D341Med (cell line): ENCODE measurements at regions not wholly inside any gene's neighbourhood (a gene's known extent, or its start where the extent isn't known, plus 50 kb on each side); places are given as distances from the start of the nearest gene placed in this dataset.

ENCODE experiments used
- DNase-seq: peaks from one replicate; pipeline ENCODE4 v3.0.0; 2012; ENCODE audit warnings: low spot score

DNA sequence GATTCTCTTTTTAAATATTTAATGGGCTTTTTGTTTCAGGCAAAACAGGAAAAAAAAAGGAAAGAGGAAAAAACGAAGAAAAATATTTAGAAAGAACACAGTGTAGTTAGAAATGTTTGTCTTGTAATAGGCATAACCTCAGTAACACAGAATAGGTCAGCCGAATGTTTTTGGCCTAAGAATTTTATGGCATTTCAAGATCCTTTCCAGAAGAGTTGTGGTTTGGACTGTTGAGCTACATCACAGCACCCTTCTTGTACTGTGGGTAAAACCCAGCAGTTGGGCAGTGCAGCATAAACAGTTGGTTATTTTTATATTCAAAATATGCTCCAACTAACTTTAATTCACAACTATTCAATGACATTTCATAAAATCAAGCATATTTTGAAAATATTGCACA, 474.4 kb upstream of the AGTR1 start:
- no peak for DNase-seq

GRCh38 chr3:148226246-148226645, 471.5 kb upstream of the AGTR1 start:
- DNase-seq: no peak

GRCh38 chr3:148227534-148227933, 470.2 kb upstream of the AGTR1 start:
- DNase-seq: no peak

- DNase-seq: no peak
Observed at GRCh38 chr3:148229107-148229506, 468.6 kb upstream of the AGTR1 start.

DNA sequence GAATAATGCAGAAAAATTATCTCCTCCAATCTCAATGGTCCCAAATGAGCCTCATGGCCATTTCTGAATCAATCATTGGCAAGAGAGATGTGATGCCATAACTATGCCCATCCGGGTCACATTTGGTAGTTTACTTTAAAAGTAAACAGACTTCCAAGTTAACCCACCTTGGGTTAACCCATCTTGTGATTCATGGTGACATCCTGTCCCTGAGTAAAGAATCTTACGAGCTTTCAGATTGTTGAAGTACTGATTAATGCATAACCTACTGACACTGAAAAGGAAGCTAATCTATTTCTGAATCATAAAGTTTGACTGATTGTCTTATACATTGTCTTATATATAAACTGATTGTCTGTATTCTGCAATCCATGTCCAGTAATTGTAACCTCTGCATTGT, 467.2 kb upstream of the AGTR1 start:
- no peak for DNase-seq

DNA sequence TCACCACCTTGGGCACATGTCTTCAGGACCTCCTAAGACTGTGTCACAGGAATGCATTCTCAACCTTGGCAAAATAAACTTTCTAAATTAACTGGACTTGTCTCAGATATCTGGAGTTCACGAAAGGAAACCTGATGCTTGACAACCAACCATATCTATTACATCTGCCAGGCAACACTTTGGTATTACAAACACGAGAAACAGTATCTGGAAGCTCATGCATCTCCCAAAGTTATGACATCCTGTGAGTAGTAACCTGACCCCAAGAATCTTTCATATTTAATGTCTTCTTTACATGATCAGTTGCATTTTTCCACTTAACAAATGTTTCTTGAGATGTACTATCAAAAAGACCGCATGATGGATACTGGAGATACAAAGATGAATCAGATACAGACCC, 465.3 kb upstream of the AGTR1 start:
- no peak for DNase-seq

GRCh38 chr3:148233403-148233802, 464.3 kb upstream of the AGTR1 start:
- no peak for DNase-seq

DNA sequence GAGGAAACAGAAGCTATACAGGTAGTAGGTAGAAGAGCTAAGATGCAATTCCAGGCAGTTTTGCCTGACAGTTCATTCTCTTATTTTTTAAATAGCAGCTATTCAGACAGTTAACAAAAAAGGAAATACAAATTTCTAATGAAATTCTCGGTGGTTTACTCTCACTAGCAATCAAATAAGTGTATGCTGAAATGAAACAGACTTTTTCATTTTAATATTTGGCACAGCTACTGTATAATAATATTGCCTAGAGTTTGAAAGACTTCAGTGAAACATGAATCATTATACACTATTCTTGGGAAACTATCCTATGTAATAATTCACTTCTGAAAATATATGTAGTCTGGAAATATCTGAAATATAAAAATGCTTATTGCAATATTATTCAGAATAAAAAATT, 463.2 kb upstream of the AGTR1 start:
- no peak for DNase-seq

- DNase-seq: no peak
Observed at GRCh38 chr3:148235566-148235965, 462.1 kb upstream of the AGTR1 start.

DNA sequence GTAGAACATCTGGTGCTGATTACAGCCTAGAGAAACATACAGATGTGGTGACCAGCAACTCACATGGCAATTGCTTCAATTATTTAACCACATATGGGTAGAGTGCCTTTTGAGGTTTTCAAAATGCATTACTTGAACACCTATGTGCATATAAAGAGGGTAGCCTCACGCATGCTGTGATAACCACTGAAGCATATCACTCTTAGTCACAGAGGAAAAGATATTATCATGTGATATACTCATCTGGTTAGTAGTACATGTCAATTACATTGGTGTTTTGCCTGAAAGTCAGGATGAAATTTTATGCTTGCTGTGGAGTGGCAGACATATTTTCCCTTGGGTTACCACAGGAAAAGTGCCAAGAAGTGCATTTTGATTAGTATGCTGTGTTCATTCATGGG, 459.3 kb upstream of the AGTR1 start:
- no peak for DNase-seq

DNA sequence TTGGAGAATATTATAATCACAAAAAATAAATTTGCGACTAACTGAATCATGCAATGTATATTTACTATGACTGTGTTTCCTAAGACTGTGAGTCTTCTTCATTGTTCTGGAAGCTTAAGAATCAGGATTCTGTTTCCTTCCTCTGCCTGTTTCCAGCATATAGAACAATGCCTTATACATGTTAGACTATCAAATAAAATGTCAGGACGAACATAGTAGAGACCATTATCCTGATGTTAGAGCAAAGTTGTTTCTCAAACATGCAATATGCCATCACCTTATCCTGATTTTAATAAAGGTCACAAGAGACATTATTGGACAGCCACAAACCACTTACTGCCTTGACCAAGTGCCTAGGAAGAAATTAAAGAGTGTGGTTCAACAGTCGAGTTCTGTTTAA, 457.4 kb upstream of the AGTR1 start:
- no peak for DNase-seq

DNA sequence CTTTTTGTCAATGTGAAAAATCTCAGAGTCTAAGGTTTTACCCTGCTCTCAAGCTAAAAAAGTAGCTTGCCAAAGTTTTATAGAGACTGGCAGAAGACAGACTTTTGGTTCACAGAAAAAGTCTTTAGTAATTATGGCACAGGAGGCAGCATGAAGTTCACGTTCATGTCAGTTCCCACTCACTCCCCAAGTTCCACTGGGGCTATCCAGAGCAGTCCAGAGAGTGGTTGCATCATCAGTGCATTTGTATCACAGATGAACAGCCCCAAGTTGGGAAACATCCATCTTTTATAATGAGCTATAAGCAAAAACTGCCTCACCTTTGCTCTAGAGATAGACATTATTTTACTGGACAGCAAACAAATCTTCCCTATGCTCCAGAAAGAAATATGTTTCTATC, 454.1 kb upstream of the AGTR1 start:
- DNase-seq: no peak

- DNase-seq: no peak
Observed at GRCh38 chr3:148246291-148246923, 451.3 kb upstream of the AGTR1 start.

GRCh38 chr3:148253713-148254112, 444.0 kb upstream of the AGTR1 start:
- DNase-seq: no peak

GRCh38 chr3:148254402-148254801, 443.3 kb upstream of the AGTR1 start:
- no peak for DNase-seq

- DNase-seq: no peak
Observed at GRCh38 chr3:148255981-148256969, 441.4 kb upstream of the AGTR1 start.

DNA sequence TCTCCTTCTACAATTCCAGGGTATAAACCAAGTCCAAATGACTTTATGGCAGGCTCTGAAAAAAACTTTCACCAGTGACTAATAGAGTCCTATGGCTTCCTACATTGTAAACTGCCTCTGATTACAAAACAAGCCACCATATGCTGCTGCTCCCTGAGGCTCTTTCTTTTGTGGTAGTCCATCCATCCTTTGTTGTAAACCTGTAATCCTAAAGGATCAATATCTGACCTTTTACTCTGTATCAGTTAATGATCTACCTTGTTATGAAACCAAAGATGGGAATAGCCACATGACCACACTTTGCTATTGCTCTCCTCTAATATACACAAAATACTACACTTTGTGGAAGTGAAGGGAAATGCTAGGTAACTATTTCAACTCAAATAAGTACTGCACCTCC, 434.7 kb upstream of the AGTR1 start:
- DNase-seq: no peak

DNA sequence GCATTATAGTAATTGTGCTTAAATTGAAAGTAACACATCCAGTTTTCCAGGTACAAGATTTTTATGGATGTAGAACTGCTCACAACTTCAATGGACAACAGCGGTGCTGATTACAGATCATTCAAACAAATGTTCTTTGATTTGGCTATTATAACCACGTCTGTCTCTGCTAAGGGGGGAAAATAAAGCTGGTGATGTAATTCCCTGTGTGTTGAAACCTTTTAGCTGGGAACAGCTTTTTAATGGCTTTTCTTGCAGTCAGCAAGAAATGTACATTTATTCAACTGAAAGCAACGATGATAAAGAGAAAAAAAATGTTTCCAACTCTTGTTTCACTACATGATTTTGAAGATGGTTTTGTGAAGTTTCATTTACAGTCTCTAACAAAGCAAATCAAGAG, 431.9 kb upstream of the AGTR1 start:
- no peak for DNase-seq

DNA sequence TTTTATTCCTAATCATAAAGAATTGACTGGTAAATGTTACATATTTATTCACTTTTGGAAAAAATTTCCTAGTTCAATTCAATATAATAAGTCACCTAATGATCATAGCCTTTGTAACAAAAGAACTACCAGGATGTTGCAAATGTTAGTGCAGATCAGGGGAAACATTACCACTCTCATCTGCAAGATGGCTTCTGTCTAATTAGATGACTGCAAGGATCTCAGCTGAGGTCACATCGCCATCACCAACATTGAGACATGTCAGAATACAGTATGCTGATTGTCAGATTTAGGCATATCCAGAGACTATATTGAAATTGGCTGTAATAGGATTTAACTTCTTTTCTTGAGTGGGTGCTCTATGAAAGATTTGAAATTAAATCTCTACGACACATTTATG, 431.4 kb upstream of the AGTR1 start:
- no peak for DNase-seq

DNA sequence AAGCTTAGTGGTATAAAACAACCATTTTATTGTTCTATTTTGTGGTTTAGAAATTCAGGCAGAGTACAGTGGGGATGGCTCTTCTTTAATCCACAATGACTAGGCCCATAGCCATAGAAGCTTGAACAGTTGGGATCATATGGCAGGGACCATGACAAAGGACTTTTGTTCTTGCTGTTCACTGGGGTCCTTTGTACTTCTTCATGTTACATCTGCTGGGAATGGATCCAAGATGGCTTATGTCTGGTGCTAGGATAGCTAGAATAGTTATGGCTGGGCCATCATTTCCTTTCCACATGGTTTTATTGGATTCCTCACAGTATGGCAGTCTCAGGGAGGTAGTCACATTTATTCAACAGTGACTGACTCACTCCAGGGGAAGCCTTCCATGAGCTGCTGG, 427.9 kb upstream of the AGTR1 start:
- DNase-seq: no peak

GRCh38 chr3:148280623-148281242, 417.0 kb upstream of the AGTR1 start:
- no peak for DNase-seq

DNA sequence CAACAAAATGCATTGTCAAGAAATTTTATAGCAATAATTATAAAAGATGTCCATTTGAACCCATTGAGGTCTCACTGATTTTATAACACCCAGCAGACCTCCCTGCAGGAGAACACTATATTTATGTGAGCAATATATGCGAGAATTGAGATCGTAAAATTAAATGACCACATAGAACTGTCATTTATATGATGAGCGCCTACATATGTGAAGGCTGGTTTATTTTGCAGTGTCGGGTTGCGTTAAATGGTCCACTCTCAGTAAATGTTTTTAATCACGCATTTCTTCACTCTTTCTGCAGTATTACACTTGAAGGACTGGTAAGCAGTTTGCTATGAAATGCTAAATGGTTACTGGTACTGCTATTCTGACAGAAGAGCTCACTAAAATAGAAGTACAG, 408.5 kb upstream of the AGTR1 start:
- DNase-seq: no peak

GRCh38 chr3:148297013-148297412, 400.7 kb upstream of the AGTR1 start:
- DNase-seq: no peak
